Thoracic aorta (tissue), 2 donors: ENCODE measurements at regions not wholly inside any gene's neighbourhood (a gene's known extent, or its start where the extent isn't known, plus 50 kb on each side); places are given as distances from the start of the nearest gene placed in this dataset.

Experiments used
- ATAC-seq: fragments of 150-250 bp; one replicate; pipeline ENCODE4 v1.8.0; 2017; ENCODE audit warnings: low read depth; ENCODE audit not compliant: insufficient number of reproducible peaks, low FRiP score
- DNase-seq: peaks from one replicate; pipeline ENCODE4 v3.0.0-alpha.2; 2020; ENCODE audit warnings: low spot score
- H3K27ac ChIP-seq, 2 donors: fragments of 200-600 bp; sonication (generic); 1 replicate in 1 of 2; 2 replicates in 1 of 2; pipeline ENCODE4 v1.5.1; 2016; ENCODE audit warnings: mild to moderate bottlenecking in 2 of 2, moderate library complexity in 2 of 2
- H3K27me3 ChIP-seq: fragments of 200-600 bp; sonication (generic); replicated peaks from 2 replicates; pipeline ENCODE4 v1.6.0; 2016; ENCODE audit warnings: mild to moderate bottlenecking; ENCODE audit not compliant: insufficient read depth
- H3K36me3 ChIP-seq: fragments of 200-600 bp; sonication (generic); one replicate; pipeline ENCODE4 v1.5.1; 2016
- H3K4me1 ChIP-seq, 2 donors: fragments of 200-600 bp; sonication (generic); 1 replicate in 1 of 2; 2 replicates in 1 of 2; pipeline versions ENCODE4 v1.5.1 to v1.6.0; 2016; ENCODE audit warnings: low read depth in 2 of 2, mild to moderate bottlenecking in 1 of 2; ENCODE audit not compliant: control insufficient read depth in 1 of 2
- H3K4me3 ChIP-seq: fragments of 200-600 bp; sonication (generic); 2 replicates; pipeline ENCODE4 v1.5.1; 2016; ENCODE audit warnings: mild to moderate bottlenecking
- H3K9me3 ChIP-seq: fragments of 200-600 bp; sonication (generic); 2 replicates; pipeline ENCODE4 v1.5.1; 2016
- CTCF ChIP-seq: fragments of 200-600 bp; sonication (generic); IDR thresholded peaks from one replicate; pipeline ENCODE4 v1.5.1; 2019; ENCODE audit warnings: antibody characterized with exemption

- Histone ChIP-seq H3K4me1 (no peaks in the 10 kb centered on the region), H3K27ac (no peak overlapping the region)
- no peak for ATAC-seq
These were observed 69.8 kb upstream of the TCF4 start for GRCh38 chr18:55657572-55658331.

GRCh38 chr18:55654986-55655385, 67.0 kb upstream of the TCF4 start:
- ATAC-seq: no peak

More at GRCh38 chr18:55657572-55658331, 69.8 kb upstream of the TCF4 start:
- TF ChIP-seq CTCF: no peak
- H3K27me3 ChIP-seq: no peaks in the 10 kb centered on the region
- DNase-seq: no peak
- H3K36me3 ChIP-seq: no peaks in the 10 kb centered on the region
- no peaks in the 10 kb centered on the region for H3K9me3 ChIP-seq
- H3K4me3 ChIP-seq: no peak overlapping the region

GRCh38 chr18:55651236-55651635, 63.2 kb upstream of the TCF4 start:
- no peak for ATAC-seq
- no peaks in the 10 kb centered on the region for H3K27me3 ChIP-seq

More at GRCh38 chr18:55654986-55655385, 67.0 kb upstream of the TCF4 start:
- Histone ChIP-seq H3K27me3 (no peaks in the 10 kb centered on the region), H3K9me3 (no peaks in the 10 kb centered on the region), H3K4me1 (no peaks in the 10 kb centered on the region), H3K36me3 (no peaks in the 10 kb centered on the region), H3K27ac (no peak overlapping the region), H3K4me3 (no peak overlapping the region)
- DNase-seq: no peak
- TF ChIP-seq CTCF: no peak

DNA sequence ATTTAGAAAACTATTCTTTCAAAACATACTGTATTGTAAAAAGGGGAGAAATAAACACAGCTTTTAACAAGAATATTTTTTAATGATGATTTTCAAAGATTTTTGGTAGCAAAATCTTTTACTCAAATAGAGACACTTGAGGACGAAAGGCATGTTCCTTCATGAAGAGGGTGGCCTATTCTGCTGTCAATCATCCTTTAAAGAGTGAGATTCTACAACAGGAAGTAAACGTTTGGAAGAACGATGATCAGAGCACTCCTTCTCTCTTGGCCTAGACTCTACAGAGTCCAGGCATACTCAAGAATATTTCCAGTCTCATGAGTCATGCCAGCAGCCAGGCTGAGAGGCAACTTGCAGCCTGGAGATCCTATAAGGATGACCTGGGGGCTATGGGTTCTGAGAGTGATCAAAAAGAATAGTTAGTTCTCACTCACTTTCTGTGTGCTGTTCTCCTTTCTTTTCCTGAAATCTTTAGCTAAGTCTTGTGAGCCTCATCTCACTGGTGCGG, 62.4 kb upstream of the TCF4 start:
- ATAC-seq (no peak), DNase-seq (no peak)
- Histone ChIP-seq H3K4me1 (no peaks in the 10 kb centered on the region), H3K36me3 (no peaks in the 10 kb centered on the region), H3K27me3 (no peaks in the 10 kb centered on the region), H3K9me3 (no peaks in the 10 kb centered on the region), H3K27ac (no peak overlapping the region), H3K4me3 (no peak overlapping the region)
- no peak for TF ChIP-seq CTCF

More at GRCh38 chr18:55651236-55651635, 63.2 kb upstream of the TCF4 start:
- no peak for DNase-seq
- Histone ChIP-seq H3K36me3 (no peaks in the 10 kb centered on the region), H3K27ac (no peak overlapping the region), H3K4me1 (no peaks in the 10 kb centered on the region), H3K4me3 (no peak overlapping the region), H3K9me3 (no peaks in the 10 kb centered on the region)
- no peak for TF ChIP-seq CTCF

GRCh38 chr18:55647331-55647730, 59.3 kb upstream of the TCF4 start:
- no peaks in the 10 kb centered on the region for H3K4me1 ChIP-seq
- H3K9me3 ChIP-seq: no peaks in the 10 kb centered on the region
- no peaks in the 10 kb centered on the region for H3K27me3 ChIP-seq
- no peak for DNase-seq
- TF ChIP-seq CTCF: no peak
- H3K27ac ChIP-seq: no peak overlapping the region
- H3K36me3 ChIP-seq: no peaks in the 10 kb centered on the region
- no peak for ATAC-seq
- no peak overlapping the region for H3K4me3 ChIP-seq
